ENCODE measurements at regions not wholly inside any gene's neighbourhood (a gene's known extent, or its start where the extent isn't known, plus 50 kb on each side); places are given as distances from the start of the nearest gene placed in this dataset.

- Histone ChIP-seq H3K27me3 (ENCODE audit: control insufficient read depth in 2 of 2, insufficient read depth in 2 of 2, low read length in 2 of 2) (no peaks in the 10 kb centered on the region), H3K79me2 (ENCODE audit: control insufficient read depth, insufficient read depth, low read length) (no peaks in the 10 kb centered on the region), H3K27ac (ENCODE audit: insufficient read depth, low read depth, low read length) (no peak overlapping the region), H2AFZ (ENCODE audit: low read depth, low read length) (no peak overlapping the region), H3K4me3 (replicated peaks in 1 of 3; ENCODE audit: insufficient read depth in 1 of 3, low read depth in 1 of 3, low read length in 3 of 3) (no peak overlapping the region), H3K9me1 (replicated peaks; ENCODE audit: control insufficient read depth, extremely low read depth, insufficient read depth, low read length) (no peaks in the 10 kb centered on the region), H3K4me2 (ENCODE audit: insufficient read depth, low read length) (no peak overlapping the region), H4K20me1 (replicated peaks; ENCODE audit: control insufficient read depth, extremely low read depth, insufficient read depth, low read length) (no peaks in the 10 kb centered on the region), H3K9me3 (replicated peaks; ENCODE audit: control insufficient read depth, insufficient read depth, low read length) (peaks cover 5% of the 10 kb centered on the region), H3K36me3 (ENCODE audit: control insufficient read depth in 2 of 2, extremely low read depth in 1 of 2, insufficient read depth in 2 of 2, low read length in 2 of 2) (no peaks in the 10 kb centered on the region), H3K4me1 (ENCODE audit: control insufficient read depth, extremely low read depth, insufficient read depth, low read length) (no peaks in the 10 kb centered on the region), H3K9ac (replicated peaks; ENCODE audit: extremely low read depth, insufficient read depth, low read length) (no peak overlapping the region)
- dilution Hi-C loops (cut with MboI; ENCODE audit: extremely low pct_ligation_motif_present, low sequenced_read_pairs), result no loop called here
- ChIA-PET POLR2A (no interaction called here), CTCF (no interaction called here)
- intact Hi-C loops (cut with micrococcal nuclease), result no loop called here
- TF ChIP-seq JUN (IDR thresholded peaks at IDR 0.05; ENCODE audit: borderline replicate concordance, insufficient read depth, insufficient read length, low read depth) (no peak), POLR2AphosphoS5 (IDR thresholded peaks at IDR 0.05; ENCODE audit: insufficient read depth, low read depth, low read length) (no peak), MYC (IDR thresholded peaks at IDR 0.05; ENCODE audit: low read depth, low read length) (no peak), FOS (IDR thresholded peaks at IDR 0.05; ENCODE audit: borderline replicate concordance, insufficient read depth, low read length) (no peak), EZH2 (IDR thresholded peaks at IDR 0.05; ENCODE audit: borderline replicate concordance, low read depth, low read length, severe bottlenecking) (no peak), CTCF (IDR thresholded peaks at IDR 0.05; ENCODE audit: extremely low read depth in 1 of 2, insufficient read depth in 1 of 2, low read depth in 1 of 2, low read length in 2 of 2) (no peak), POLR2A (IDR thresholded peaks at IDR 0.05; ENCODE audit: low read depth, low read length) (no peak), MAX (IDR thresholded peaks at IDR 0.05; ENCODE audit: insufficient read depth, insufficient read length) (no peak), GATA2 (IDR thresholded peaks at IDR 0.05; ENCODE audit: insufficient read depth, insufficient read length, low read depth, low read length) (no peak)
- BruUV-seq (replicated peaks), result no TSS peak
- FAIRE-seq (no peak), DNase-seq (ENCODE audit: low read depth, low spot score) (no peak)
Observed at GRCh38 chr4:171035909-171036308, 777.3 kb upstream of the GALNTL6 start.
